GM11168 (cell line): ENCODE measurements at regions not wholly inside any gene's neighbourhood (a gene's known extent, or its start where the extent isn't known, plus 50 kb on each side); places are given as distances from the start of the nearest gene placed in this dataset.

Source experiments
- in situ Hi-C: fragments of 300-500 bp; cut with MboI; formaldehyde crosslinking; loops from one replicate; pipeline ENCODE4 v1.12.0; 2022; ENCODE audit warnings: low sequenced_read_pairs; ENCODE audit not compliant: unreplicated experiment

GRCh38 chr13:21814604-21815003 is 143.7 kb downstream of the FGF9 start:
- in situ Hi-C loops, result no loop called here

GRCh38 chr13:21817878-21818277 is 147.0 kb downstream of the FGF9 start:
- in situ Hi-C loops, result no loop called here

- in situ Hi-C loops, result no loop called here
Measured at GRCh38 chr13:21822029-21822428, 151.2 kb downstream of the FGF9 start.

- in situ Hi-C loops, result no loop called here
Measured at GRCh38 chr13:21823416-21823815, 152.5 kb downstream of the FGF9 start.

- in situ Hi-C loops, result no loop called here
Measured at GRCh38 chr13:21823949-21824348, 153.1 kb downstream of the FGF9 start.

GRCh38 chr13:21825186-21825585 is 154.3 kb downstream of the FGF9 start:
- in situ Hi-C loops, result no loop called here

- in situ Hi-C loops, result no loop called here
Measured at GRCh38 chr13:21825801-21826200, 154.9 kb downstream of the FGF9 start.

- in situ Hi-C loops, result no loop called here
Measured at GRCh38 chr13:21826214-21827015, 155.5 kb downstream of the FGF9 start.

- in situ Hi-C loops, result no loop called here
Measured at GRCh38 chr13:21831654-21832324, 160.9 kb downstream of the FGF9 start.

GRCh38 chr13:21833921-21834320 is 163.0 kb downstream of the FGF9 start:
- in situ Hi-C loops, result no loop called here

GRCh38 chr13:21834521-21834920 is 163.6 kb downstream of the FGF9 start:
- in situ Hi-C loops, result no loop called here

- in situ Hi-C loops, result no loop called here
Measured at GRCh38 chr13:21837288-21837687, 166.4 kb downstream of the FGF9 start.

GRCh38 chr13:21837841-21838551 is 167.1 kb downstream of the FGF9 start:
- in situ Hi-C loops, result no loop called here

- in situ Hi-C loops, result no loop called here
Measured at GRCh38 chr13:21846605-21847004, 175.7 kb downstream of the FGF9 start.

- in situ Hi-C loops, result no loop called here
Measured at GRCh38 chr13:21849323-21849722, 178.4 kb downstream of the FGF9 start.

GRCh38 chr13:21850013-21851006 is 179.4 kb downstream of the FGF9 start:
- in situ Hi-C loops, result no loop called here

- in situ Hi-C loops, result no loop called here
Measured at GRCh38 chr13:21852043-21852442, 181.2 kb downstream of the FGF9 start.

GRCh38 chr13:21853779-21854178 is 182.9 kb downstream of the FGF9 start:
- in situ Hi-C loops, result no loop called here

- in situ Hi-C loops, result no loop called here
Measured at GRCh38 chr13:21868823-21869222, 197.9 kb downstream of the FGF9 start.

GRCh38 chr13:21871382-21871781 is 200.5 kb downstream of the FGF9 start:
- in situ Hi-C loops, result no loop called here
